ENCODE measurements at regions not wholly inside any gene's neighbourhood (a gene's known extent, or its start where the extent isn't known, plus 50 kb on each side); places are given as distances from the start of the nearest gene placed in this dataset.

- no peak overlapping the region for H3K27ac ChIP-seq (replicated peaks)
- no peak overlapping the region for H3K4me3 ChIP-seq (replicated peaks; ENCODE audit: insufficient read depth, low read length)
- no peak for DNase-seq (ENCODE audit: low read depth in 1 of 2, low spot score in 1 of 2)
- TF ChIP-seq REST (IDR thresholded peaks at IDR 0.05; ENCODE audit: insufficient replicate concordance, low read depth) (no peak), GABPA (IDR thresholded peaks at IDR 0.05; ENCODE audit: low read depth) (no peak), SPI1 (IDR thresholded peaks at IDR 0.05; ENCODE audit: borderline replicate concordance, low read depth) (no peak), POLR2AphosphoS5 (IDR thresholded peaks at IDR 0.05; ENCODE audit: low read depth) (no peak)
- TF ChIP-seq, protein P1, sequence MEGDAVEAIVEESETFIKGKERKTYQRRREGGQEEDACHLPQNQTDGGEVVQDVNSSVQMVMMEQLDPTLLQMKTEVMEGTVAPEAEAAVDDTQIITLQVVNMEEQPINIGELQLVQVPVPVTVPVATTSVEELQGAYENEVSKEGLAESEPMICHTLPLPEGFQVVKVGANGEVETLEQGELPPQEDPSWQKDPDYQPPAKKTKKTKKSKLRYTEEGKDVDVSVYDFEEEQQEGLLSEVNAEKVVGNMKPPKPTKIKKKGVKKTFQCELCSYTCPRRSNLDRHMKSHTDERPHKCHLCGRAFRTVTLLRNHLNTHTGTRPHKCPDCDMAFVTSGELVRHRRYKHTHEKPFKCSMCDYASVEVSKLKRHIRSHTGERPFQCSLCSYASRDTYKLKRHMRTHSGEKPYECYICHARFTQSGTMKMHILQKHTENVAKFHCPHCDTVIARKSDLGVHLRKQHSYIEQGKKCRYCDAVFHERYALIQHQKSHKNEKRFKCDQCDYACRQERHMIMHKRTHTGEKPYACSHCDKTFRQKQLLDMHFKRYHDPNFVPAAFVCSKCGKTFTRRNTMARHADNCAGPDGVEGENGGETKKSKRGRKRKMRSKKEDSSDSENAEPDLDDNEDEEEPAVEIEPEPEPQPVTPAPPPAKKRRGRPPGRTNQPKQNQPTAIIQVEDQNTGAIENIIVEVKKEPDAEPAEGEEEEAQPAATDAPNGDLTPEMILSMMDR (IDR thresholded peaks at IDR 0.05; ENCODE audit: insufficient read depth, low read length), result no peak
- H3K27me3 ChIP-seq (ENCODE audit: insufficient read depth, poor library complexity, severe bottlenecking), result no peaks in the 10 kb centered on the region
Observed at GRCh38 chr5:31059889-31060288, 133.6 kb upstream of the CDH6 start.

GRCh38 chr5:31054453-31054852 is 139.0 kb upstream of the CDH6 start:
- Histone ChIP-seq H3K27ac (replicated peaks) (no peak overlapping the region), H3K4me3 (replicated peaks; ENCODE audit: insufficient read depth, low read length) (no peak overlapping the region), H3K27me3 (ENCODE audit: insufficient read depth, poor library complexity, severe bottlenecking) (no peaks in the 10 kb centered on the region)
- TF ChIP-seq, protein P1 (IDR thresholded peaks at IDR 0.05; ENCODE audit: insufficient read depth, low read length), result no peak
- TF ChIP-seq SPI1 (IDR thresholded peaks at IDR 0.05; ENCODE audit: borderline replicate concordance, low read depth), result no peak
- TF ChIP-seq GABPA (IDR thresholded peaks at IDR 0.05; ENCODE audit: low read depth), result no peak
- no peak for TF ChIP-seq REST (IDR thresholded peaks at IDR 0.05; ENCODE audit: insufficient replicate concordance, low read depth)
- TF ChIP-seq POLR2AphosphoS5 (IDR thresholded peaks at IDR 0.05; ENCODE audit: low read depth), result no peak
- DNase-seq (ENCODE audit: low read depth in 1 of 2, low spot score in 1 of 2), result no peak

DNA sequence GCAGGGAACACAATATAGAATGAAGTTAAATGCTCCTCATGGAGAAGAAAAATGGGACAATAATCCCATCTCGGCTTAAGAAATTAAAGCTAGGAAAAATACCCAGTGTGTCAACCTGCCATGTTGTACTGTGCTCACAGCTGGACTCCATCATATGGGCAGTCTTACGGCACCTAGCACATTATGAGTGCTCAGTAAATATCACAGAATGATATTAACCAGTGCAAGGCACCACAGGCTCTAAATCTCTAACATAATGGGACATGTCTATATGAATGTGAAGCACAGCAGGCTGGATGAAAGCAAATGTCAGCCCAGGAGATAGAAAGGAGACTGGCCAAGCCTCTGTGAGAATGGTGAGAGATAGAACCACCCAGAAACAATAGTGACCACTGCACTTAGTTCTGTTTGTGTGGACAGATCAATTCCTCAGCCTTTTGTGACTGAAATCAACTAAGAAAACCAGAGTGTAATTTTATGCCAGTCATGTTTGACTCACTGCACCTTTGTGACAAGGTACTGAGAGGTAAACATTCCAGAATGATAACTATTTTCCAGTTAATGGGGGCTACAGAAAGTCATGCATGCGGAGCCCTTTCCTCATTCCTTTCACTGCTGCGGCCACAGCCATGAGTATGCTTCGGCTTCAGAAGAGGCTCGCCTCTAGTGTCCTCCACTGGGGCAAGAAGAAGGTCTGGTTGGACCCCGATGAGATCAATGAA is 140.4 kb upstream of the CDH6 start:
- TF ChIP-seq, protein P1 (IDR thresholded peaks at IDR 0.05; ENCODE audit: insufficient read depth, low read length), result no peak
- no peak for TF ChIP-seq POLR2AphosphoS5 (IDR thresholded peaks at IDR 0.05; ENCODE audit: low read depth)
- no peak for TF ChIP-seq SPI1 (IDR thresholded peaks at IDR 0.05; ENCODE audit: borderline replicate concordance, low read depth)
- no peak for TF ChIP-seq REST (IDR thresholded peaks at IDR 0.05; ENCODE audit: insufficient replicate concordance, low read depth)
- no peak for TF ChIP-seq GABPA (IDR thresholded peaks at IDR 0.05; ENCODE audit: low read depth)
- DNase-seq (ENCODE audit: low read depth in 1 of 2, low spot score in 1 of 2), result no peak
- H3K27me3 ChIP-seq (ENCODE audit: insufficient read depth, poor library complexity, severe bottlenecking), result no peaks in the 10 kb centered on the region
- no peak overlapping the region for H3K4me3 ChIP-seq (replicated peaks; ENCODE audit: insufficient read depth, low read length)
- no peak overlapping the region for H3K27ac ChIP-seq (replicated peaks)

Measured in HL-60 (cell line).